OCI-LY3 (cell line): ENCODE measurements at regions not wholly inside any gene's neighbourhood (a gene's known extent, or its start where the extent isn't known, plus 50 kb on each side); places are given as distances from the start of the nearest gene placed in this dataset.

Experiments used
- H2AFZ ChIP-seq: fragments of 200-600, 300-600 bp; shearing (Covaris generic); 2 replicates; pipeline ENCODE4 v1.6.0; 2014; ENCODE audit warnings: antibody characterized with exemption, low read depth, low read length
- H3K27ac ChIP-seq: fragments of 200-600, 300-600 bp; sonication (generic); 2 replicates; pipeline ENCODE4 v1.5.1; 2014; ENCODE audit warnings: mild to moderate bottlenecking, low read length, moderate library complexity, mixed read lengths
- H3K27me3 ChIP-seq: fragments of 200-600, 300-600 bp; sonication (generic); 2 replicates; pipeline ENCODE4 v1.6.1; 2014; ENCODE audit warnings: low read depth, low read length, mixed read lengths
- H3K36me3 ChIP-seq: fragments of 200-600, 300-600 bp; sonication (generic); replicated peaks from 2 replicates; pipeline ENCODE3; 2014; ENCODE audit warnings: low read depth, low read length, mixed read lengths
- H3K4me1 ChIP-seq: fragments of 300-600, 200-600 bp; sonication (generic); 2 replicates; pipeline ENCODE4 v1.6.1; 2014; ENCODE audit warnings: low read length, mixed read lengths
- H3K4me2 ChIP-seq: fragments of 200-600, 300-600 bp; sonication (generic); 2 replicates; pipeline ENCODE4 v1.6.1; 2014; ENCODE audit warnings: low read length, mixed read lengths
- H3K4me3 ChIP-seq: fragments of 300-600, 200-600 bp; sonication (generic); 2 replicates; pipeline ENCODE4 v1.5.1; 2014; ENCODE audit warnings: antibody characterized with exemption, mild to moderate bottlenecking, low read length, moderate library complexity
- H3K79me2 ChIP-seq: fragments of 300-600, 200-600 bp; shearing (Covaris generic); 2 replicates; pipeline ENCODE4 v1.6.1; 2014; ENCODE audit warnings: mild to moderate bottlenecking, low read length, mixed read lengths
- H3K9ac ChIP-seq: fragments of 300-600, 200-600 bp; shearing (Covaris generic); 2 replicates; pipeline ENCODE4 v1.6.0; 2014; ENCODE audit warnings: mild to moderate bottlenecking, low read length, moderate library complexity
- H3K9me3 ChIP-seq: fragments of 200-600, 300-600 bp; shearing (Covaris generic); 2 replicates; pipeline ENCODE4 v1.6.1; 2014; ENCODE audit warnings: low read length, mixed read lengths; ENCODE audit not compliant: insufficient read depth
- H4K20me1 ChIP-seq: fragments of 200-600, 300-600 bp; sonication (generic); 2 replicates; pipeline ENCODE4 v1.6.1; 2016; ENCODE audit warnings: low read length, mixed read lengths; ENCODE audit not compliant: insufficient read depth
- EZH2phosphoT487 ChIP-seq: fragments of 200-600 bp; shearing (Covaris generic); IDR thresholded peaks from 2 replicates; pipeline ENCODE4 v1.6.1; 2018; ENCODE audit warnings: antibody characterized with exemption, mixed run types, low read depth
- TF ChIP-seq, protein P1 (sequence below): fragments of 200-600, 300-600 bp; sonication (generic); IDR thresholded peaks from 2 replicates; pipeline ENCODE4 v1.5.1; 2014; ENCODE audit warnings: antibody characterized with exemption, low read length, low read depth

DNA sequence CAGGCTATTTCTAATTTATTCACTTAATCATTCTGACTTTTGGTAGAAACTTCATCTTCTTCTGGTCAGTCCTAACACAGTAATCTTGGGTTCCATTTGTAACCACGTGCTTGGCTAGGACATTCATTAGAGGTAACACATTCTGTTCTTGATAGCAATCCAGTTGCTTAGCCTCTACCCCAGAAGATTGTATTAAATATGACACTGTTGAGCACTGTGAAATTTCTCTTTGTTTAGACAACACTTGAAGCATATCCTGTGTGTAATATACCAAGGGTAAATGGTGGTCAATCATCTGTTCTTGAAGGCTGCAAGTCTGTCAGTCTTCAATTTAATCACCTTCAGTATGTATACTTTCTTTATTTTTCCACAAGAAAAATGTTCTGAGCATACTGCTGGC, 523.0 kb downstream of the ANKRD50 start:
- no peaks in the 10 kb centered on the region for H3K36me3 ChIP-seq
- TF ChIP-seq, protein P1, sequence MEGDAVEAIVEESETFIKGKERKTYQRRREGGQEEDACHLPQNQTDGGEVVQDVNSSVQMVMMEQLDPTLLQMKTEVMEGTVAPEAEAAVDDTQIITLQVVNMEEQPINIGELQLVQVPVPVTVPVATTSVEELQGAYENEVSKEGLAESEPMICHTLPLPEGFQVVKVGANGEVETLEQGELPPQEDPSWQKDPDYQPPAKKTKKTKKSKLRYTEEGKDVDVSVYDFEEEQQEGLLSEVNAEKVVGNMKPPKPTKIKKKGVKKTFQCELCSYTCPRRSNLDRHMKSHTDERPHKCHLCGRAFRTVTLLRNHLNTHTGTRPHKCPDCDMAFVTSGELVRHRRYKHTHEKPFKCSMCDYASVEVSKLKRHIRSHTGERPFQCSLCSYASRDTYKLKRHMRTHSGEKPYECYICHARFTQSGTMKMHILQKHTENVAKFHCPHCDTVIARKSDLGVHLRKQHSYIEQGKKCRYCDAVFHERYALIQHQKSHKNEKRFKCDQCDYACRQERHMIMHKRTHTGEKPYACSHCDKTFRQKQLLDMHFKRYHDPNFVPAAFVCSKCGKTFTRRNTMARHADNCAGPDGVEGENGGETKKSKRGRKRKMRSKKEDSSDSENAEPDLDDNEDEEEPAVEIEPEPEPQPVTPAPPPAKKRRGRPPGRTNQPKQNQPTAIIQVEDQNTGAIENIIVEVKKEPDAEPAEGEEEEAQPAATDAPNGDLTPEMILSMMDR, result no peak
- TF ChIP-seq EZH2phosphoT487, result no peak

DNA sequence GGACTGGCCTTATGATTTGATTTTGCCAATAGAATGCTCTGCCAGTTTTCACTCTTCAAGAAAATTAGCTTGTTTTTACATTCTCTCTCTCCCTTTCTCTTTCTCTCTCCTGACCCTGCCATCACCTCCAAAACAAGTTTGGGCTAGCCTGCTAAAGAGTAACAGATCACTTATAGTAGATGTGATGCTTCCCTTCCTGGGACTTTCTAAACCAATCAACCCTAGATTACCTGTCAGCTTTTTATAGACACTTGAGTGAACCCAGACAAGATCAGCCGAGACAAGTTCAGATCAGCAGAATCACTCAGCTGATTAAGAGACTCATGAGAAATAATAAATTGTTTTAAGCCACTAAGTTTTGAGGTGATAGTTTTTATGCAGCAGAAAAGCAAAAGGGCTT, 521.2 kb downstream of the ANKRD50 start:
- TF ChIP-seq EZH2phosphoT487, result no peak
- TF ChIP-seq, protein P1, result no peak

More for the DNA sequence above, 523.0 kb downstream of the ANKRD50 start:
- Histone ChIP-seq H3K9ac (no peak overlapping the region), H2AFZ (no peak overlapping the region), H3K79me2 (no peaks in the 10 kb centered on the region), H4K20me1 (no peaks in the 10 kb centered on the region), H3K4me2 (no peak overlapping the region), H3K9me3 (no peaks in the 10 kb centered on the region), H3K27me3 (no peaks in the 10 kb centered on the region), H3K4me3 (no peak overlapping the region), H3K27ac (no peak overlapping the region), H3K4me1 (peaks cover 6% of the 10 kb centered on the region)

DNA sequence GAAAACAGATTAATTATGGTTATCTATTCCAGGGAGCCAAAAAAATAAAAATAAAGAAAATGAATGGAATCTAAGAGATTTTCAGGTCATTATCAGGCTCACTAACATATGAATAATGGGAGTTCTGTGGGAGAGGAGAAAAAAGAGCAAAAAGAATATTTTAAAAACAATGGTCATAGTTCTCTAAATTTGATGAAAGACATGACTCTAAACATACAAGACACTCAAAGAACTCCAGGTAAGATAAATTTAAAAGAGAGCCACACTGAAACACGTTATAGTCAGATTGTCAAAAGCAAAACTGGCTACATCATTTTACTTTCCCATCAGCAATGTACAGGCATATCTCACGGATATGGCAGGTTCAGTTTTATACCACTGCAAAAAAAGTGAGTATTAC, 520.0 kb downstream of the ANKRD50 start:
- Histone ChIP-seq H3K9ac (no peak overlapping the region), H3K79me2 (no peaks in the 10 kb centered on the region), H3K27me3 (no peaks in the 10 kb centered on the region), H3K4me1 (no peaks in the 10 kb centered on the region), H3K4me2 (no peak overlapping the region), H4K20me1 (no peaks in the 10 kb centered on the region), H3K9me3 (no peaks in the 10 kb centered on the region), H2AFZ (no peak overlapping the region), H3K36me3 (no peaks in the 10 kb centered on the region), H3K27ac (no peak overlapping the region), H3K4me3 (no peak overlapping the region)
- no peak for TF ChIP-seq EZH2phosphoT487

More for the DNA sequence above, 521.2 kb downstream of the ANKRD50 start:
- Histone ChIP-seq H3K4me3 (no peak overlapping the region), H3K9ac (no peak overlapping the region), H3K4me1 (no peaks in the 10 kb centered on the region), H3K27ac (no peak overlapping the region), H3K9me3 (no peaks in the 10 kb centered on the region), H3K36me3 (no peaks in the 10 kb centered on the region), H4K20me1 (no peaks in the 10 kb centered on the region), H3K27me3 (no peaks in the 10 kb centered on the region), H3K4me2 (no peak overlapping the region), H2AFZ (no peak overlapping the region), H3K79me2 (no peaks in the 10 kb centered on the region)

DNA sequence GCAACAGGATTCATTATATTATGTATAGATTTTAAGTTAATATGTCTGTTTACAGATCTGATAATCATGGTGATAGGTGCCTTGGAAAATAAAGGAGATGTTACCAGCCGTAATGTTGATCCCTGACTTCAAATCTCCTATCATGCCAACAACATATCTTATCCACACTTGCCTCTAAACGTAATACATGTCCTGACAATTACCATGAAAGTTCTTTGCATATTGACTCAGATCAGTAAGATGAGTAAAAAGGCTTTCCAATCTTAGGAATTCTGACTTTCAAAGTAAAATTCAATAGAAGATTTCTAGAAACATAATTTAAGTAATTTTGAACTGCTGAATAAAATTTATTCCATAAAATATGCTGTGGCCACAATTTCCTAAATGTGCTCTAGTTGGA, 513.3 kb downstream of the ANKRD50 start:
- TF ChIP-seq EZH2phosphoT487, result no peak
- TF ChIP-seq, protein P1, result no peak
- H3K9me3 ChIP-seq, result no peaks in the 10 kb centered on the region
- no peak overlapping the region for H3K4me2 ChIP-seq
- H3K4me3 ChIP-seq, result no peak overlapping the region
- no peaks in the 10 kb centered on the region for H4K20me1 ChIP-seq
- no peak overlapping the region for H3K9ac ChIP-seq
- H3K36me3 ChIP-seq, result no peaks in the 10 kb centered on the region
- H3K27ac ChIP-seq, result no peak overlapping the region
- no peaks in the 10 kb centered on the region for H3K79me2 ChIP-seq
- H2AFZ ChIP-seq, result no peak overlapping the region
- no peaks in the 10 kb centered on the region for H3K27me3 ChIP-seq
- H3K4me1 ChIP-seq, result no peaks in the 10 kb centered on the region

DNA sequence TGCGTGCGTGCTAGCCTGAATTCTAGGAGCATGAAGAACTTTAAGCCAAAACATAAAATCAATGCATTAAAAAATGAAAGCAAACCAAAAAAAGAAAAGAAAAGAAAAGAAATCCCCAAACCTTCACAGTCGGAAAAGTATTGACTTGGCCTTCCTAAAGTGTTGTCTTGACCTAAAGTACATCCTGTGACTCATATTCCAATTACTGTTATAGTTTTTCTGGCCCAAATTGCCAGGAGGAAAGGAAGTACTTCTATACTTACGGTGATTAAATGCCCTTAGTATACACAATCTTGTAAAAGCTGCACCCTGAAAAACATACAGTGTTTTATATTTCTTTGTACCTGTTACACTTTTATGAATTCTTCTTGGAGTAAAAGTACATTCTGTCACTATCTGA, 512.8 kb downstream of the ANKRD50 start:
- H3K27me3 ChIP-seq, result no peaks in the 10 kb centered on the region
- no peak overlapping the region for H3K9ac ChIP-seq
- no peak overlapping the region for H3K4me2 ChIP-seq
- no peaks in the 10 kb centered on the region for H3K4me1 ChIP-seq
- no peaks in the 10 kb centered on the region for H3K79me2 ChIP-seq
- TF ChIP-seq EZH2phosphoT487, result no peak
- TF ChIP-seq, protein P1, result no peak
- no peak overlapping the region for H3K4me3 ChIP-seq
- no peak overlapping the region for H2AFZ ChIP-seq
- no peaks in the 10 kb centered on the region for H3K36me3 ChIP-seq
- no peak overlapping the region for H3K27ac ChIP-seq
- H3K9me3 ChIP-seq, result no peaks in the 10 kb centered on the region
- H4K20me1 ChIP-seq, result no peaks in the 10 kb centered on the region
